GM21786 (cell line): ENCODE measurements at regions not wholly inside any gene's neighbourhood (a gene's known extent, or its start where the extent isn't known, plus 50 kb on each side); places are given as distances from the start of the nearest gene placed in this dataset.

ENCODE experiments used
- ATAC-seq: cut with Tn5 transposase; IDR thresholded peaks from one replicate; pipeline ENCODE4 v1.9.1; 2021; ENCODE audit not compliant: unreplicated experiment

GRCh38 chr1:80054129-80054528, 1047.6 kb upstream of the ADGRL4 start:
- ATAC-seq = no peak

DNA sequence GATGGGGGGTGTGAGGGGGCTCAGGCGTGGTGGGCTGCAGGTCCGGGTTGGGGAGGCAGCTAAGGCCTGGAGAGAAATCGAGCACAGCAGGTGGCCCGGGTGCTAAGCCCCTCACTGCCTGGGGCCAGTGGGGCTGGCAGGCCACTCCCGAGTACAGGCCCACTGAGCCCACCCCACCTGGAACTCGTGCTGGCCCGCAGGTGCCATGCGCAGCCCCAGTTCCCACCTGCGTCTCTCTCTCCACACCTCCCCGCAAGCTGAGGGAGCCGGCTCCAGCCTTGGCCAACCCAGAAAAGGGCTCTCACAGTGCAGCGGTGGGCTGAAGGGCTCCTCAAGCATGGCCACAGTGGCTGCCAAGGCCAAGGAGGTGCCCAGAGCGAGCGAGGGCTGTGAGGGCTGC, 1047.1 kb upstream of the ADGRL4 start:
- ATAC-seq = no peak

DNA sequence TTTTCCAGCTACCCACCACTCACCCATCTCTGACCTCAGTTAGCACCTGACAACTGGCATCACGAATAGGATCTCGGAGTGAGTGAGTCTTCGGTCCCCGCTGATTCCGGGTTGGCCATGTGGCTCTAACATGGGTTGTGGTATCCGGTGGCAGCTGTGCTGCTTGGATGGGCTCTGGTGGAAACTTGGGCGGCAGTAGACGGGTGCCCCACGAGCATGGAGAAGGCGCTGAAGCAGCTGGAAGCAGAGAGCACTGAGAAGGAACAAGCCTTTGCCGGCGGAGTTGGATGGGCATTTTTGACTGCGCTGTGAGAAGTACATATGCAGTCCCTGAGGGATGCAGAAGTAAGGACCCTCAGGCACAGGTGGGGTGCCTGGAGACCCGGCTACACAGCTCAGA, 1044.0 kb upstream of the ADGRL4 start:
- no peak for ATAC-seq

DNA sequence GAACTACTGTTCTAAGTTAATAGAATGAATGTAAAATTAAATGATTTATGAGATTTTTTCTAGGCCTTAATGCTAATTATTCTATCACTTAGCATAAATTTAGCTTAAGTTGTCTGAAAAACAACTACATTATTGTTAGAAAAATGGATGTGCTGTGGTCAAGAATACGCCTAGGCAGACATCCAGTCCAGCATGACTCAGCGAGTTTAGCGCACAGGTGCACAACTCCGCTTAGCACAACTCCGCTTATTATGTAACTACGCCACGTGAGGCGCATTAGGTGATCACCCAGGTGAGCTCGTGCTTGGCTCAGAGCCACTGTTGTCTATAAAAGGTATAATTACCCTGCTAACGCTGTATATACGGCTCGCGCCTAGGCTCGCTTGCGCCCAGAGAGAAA, 1043.6 kb upstream of the ADGRL4 start:
- ATAC-seq = no peak

- ATAC-seq = no peak
These were observed 1042.2 kb upstream of the ADGRL4 start for GRCh38 chr1:80048716-80049115.

- no peak for ATAC-seq
These were observed 1041.3 kb upstream of the ADGRL4 start for GRCh38 chr1:80047791-80048190.

GRCh38 chr1:80044662-80045061, 1038.1 kb upstream of the ADGRL4 start:
- ATAC-seq = no peak

DNA sequence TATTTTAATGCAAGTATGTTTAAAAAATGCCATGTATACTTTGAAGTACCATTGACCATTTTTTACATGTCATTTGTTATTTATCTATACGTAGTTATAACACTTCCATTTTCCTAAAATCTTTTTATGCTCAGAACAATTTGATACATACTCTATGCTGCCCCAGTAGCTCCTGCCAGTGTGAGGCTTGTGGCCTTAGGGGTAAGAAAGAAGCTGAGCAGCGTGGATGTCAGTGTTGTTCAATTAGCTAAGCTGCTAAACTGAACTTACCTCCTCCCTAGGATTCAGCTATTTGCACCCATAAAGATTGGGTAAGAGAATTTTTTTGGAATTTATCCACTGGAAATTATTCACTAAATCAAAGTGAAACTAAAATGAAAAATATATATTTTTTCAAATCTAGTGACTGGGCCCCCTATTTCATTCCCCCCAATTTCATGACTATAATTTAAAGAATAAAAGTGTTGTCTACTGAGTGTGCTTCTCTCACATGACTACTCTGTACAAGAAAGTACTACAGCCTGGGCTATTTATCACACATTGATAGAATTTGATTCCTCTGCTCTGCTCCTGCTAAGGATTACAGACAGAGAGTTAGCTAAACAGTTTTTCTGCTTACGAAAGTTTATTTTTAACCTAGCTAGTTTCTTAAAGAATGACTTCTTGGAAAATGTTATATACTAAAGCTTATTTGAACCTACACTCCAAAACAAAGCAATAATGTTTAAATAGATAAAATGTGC, 1030.3 kb upstream of the ADGRL4 start:
- ATAC-seq = no peak

- no peak for ATAC-seq
These were observed 1016.8 kb upstream of the ADGRL4 start for GRCh38 chr1:80023358-80023757.

GRCh38 chr1:80021891-80022290, 1015.4 kb upstream of the ADGRL4 start:
- ATAC-seq = no peak

DNA sequence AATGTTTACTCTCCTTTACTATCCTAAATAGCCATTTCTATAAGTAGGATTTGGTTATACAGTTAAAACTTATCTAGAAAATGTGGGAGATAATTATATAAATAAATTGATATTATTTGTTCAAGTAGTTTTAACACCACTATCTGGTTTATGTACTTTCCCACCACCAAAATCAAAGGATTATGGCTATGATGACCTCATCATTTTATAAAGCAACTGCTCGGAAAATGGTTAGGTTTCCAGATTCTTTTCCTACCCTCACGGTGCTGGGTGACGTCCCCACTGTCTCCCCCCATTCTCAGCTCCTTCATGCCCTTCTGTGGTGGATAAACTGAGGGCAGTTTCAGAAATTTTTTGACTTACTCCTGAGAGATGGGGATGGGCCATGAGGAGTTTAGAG, 1011.8 kb upstream of the ADGRL4 start:
- no peak for ATAC-seq

DNA sequence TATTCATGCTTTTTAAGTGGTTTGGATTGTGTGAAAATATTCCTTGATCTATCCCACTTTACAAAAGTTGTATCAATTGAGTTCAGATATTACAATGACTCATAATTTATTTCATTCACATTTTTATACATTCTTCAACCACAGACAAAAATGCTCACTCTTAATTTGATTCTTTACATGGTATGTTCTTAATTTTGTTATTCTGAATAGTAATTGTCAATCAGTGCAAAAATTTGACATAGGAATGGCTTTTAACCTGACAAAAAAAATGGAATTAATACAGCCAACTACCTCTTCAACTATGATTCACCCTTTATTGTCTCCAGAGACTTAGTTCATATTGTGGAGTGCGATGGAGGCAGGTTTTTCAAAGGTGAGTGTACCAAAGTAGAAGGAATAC, 1002.4 kb upstream of the ADGRL4 start:
- ATAC-seq = no peak

- ATAC-seq = no peak
These were observed 996.7 kb upstream of the ADGRL4 start for GRCh38 chr1:80003250-80003649.

GRCh38 chr1:79988401-79988800, 981.9 kb upstream of the ADGRL4 start:
- ATAC-seq = no peak

DNA sequence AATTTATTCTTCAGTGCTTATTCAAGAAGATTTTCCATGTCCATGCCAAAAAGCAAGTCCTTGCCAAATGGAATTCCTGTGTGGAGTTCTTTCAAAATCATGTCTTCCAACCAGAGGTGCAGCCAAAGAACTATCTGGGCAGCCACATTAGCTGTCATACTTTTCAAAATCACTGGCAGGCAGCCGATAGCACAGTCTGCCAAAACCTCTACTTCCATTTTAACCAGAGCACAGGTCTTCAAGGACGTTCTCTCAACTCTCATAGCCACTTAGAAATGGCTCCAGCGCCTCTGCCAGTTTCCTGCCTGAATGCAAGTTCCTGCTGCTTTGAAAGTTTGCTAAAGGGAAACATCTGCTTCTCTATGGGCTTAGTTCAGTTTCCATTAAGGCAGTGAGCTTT, 975.7 kb upstream of the ADGRL4 start:
- no peak for ATAC-seq

DNA sequence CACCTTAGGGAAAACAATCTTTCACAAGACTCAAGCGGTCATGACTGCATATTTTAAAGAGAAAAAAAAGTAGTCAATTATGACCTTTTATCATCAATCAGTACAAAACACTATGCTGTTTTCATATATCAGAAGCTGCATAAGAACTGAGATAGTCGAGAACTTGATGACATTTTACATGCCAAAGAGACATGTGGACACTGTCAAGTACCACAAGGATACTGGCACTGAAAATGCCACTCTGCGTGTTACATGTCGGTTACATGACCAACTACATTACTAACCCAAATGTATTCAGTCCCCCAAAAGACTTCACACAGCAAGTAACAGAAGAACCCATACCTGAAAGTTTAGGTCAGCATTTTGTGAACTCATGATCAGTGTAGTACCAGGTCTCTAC, 975.0 kb upstream of the ADGRL4 start:
- ATAC-seq = no peak

DNA sequence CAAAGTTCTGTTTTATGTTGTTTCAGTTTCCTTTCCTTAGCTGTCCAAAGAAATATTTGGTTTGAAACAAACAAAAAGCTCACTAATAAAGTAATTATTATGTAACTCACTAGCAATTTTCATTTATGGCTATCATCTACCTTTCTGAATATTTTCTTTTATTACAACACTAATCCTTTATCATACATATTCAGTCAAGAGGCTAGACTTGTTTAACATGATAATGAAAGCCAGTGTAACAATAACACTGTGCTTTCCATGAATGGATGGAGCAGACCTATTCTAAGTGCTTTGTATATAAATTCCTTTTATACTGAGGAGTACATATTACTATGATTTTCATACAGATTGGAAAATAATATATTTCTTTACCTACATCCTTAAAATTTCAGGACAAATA, 972.8 kb upstream of the ADGRL4 start:
- no peak for ATAC-seq

GRCh38 chr1:79976287-79976686, 969.8 kb upstream of the ADGRL4 start:
- no peak for ATAC-seq

DNA sequence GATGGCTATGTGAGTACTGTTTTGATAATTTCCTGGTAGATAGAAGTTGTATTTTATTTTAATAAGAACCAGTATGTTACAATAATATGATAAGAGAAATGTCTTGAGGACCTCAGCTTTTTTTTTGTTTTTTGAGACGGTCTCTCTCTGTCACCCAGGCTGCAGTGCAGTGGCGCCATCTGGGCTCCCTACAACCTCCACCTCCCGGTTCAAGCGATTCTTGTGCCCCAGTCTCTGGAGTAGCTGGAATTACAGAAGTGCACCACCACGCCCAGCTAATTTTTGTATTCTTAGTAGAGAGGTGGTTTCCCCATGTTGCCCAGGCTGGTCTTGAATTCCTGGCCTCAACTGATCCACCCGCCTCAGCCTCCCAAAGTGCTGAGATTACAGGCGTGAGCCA, 968.1 kb upstream of the ADGRL4 start:
- ATAC-seq = no peak

- no peak for ATAC-seq
These were observed 963.4 kb upstream of the ADGRL4 start for GRCh38 chr1:79969886-79970285.

- ATAC-seq = no peak
These were observed 959.9 kb upstream of the ADGRL4 start for GRCh38 chr1:79966438-79966837.

GRCh38 chr1:79959635-79960034, 953.1 kb upstream of the ADGRL4 start:
- ATAC-seq = no peak

- no peak for ATAC-seq
These were observed 949.4 kb upstream of the ADGRL4 start for GRCh38 chr1:79955966-79956365.
